Neural cell (in vitro differentiated cells): ENCODE measurements at regions not wholly inside any gene's neighbourhood (a gene's known extent, or its start where the extent isn't known, plus 50 kb on each side); places are given as distances from the start of the nearest gene placed in this dataset.

Experiments used
- H2AFZ ChIP-seq: fragments of 200-600, 300-800 bp; sonication (generic), shearing (Covaris generic); 2 replicates; pipeline ENCODE4 v1.6.0; 2014; ENCODE audit warnings: low read depth, mild to moderate bottlenecking, antibody characterized with exemption, low read length, moderate library complexity
- H3F3A ChIP-seq: fragments of 200-600 bp; shearing (Covaris generic); 2 replicates; pipeline ENCODE4 v1.6.1; 2016; ENCODE audit warnings: mild to moderate bottlenecking, moderate library complexity, mixed read lengths, antibody characterized with exemption, low read length; ENCODE audit not compliant: insufficient read depth, poor library complexity, severe bottlenecking
- H3K27ac ChIP-seq: fragments of 200-600, 300-800 bp; sonication (generic), shearing (Covaris generic); 2 replicates; pipeline ENCODE4 v1.5.1; 2014; ENCODE audit warnings: mild to moderate bottlenecking, low read length, moderate library complexity
- H3K27me3 ChIP-seq: fragments of 300-800, 200-600 bp; sonication (generic), shearing (Covaris generic); 2 replicates; pipeline ENCODE4 v1.6.0; 2014; ENCODE audit warnings: mild to moderate bottlenecking, low read depth, low read length, moderate library complexity; ENCODE audit not compliant: insufficient read depth
- H3K36me3 ChIP-seq: fragments of 300-800, 200-600 bp; sonication (generic), shearing (Covaris generic); 2 replicates; pipeline ENCODE4 v1.5.1; 2014; ENCODE audit warnings: mild to moderate bottlenecking, antibody characterized with exemption, low read length, moderate library complexity; ENCODE audit not compliant: insufficient read depth
- H3K4me2 ChIP-seq: fragments of 300-800, 200-600 bp; sonication (generic), shearing (Covaris generic); 2 replicates; pipeline ENCODE4 v1.6.0; 2014; ENCODE audit warnings: mild to moderate bottlenecking, low read length
- H3K4me3 ChIP-seq: fragments of 300-800, 200-600 bp; sonication (generic), shearing (Covaris generic); 2 replicates; pipeline ENCODE4 v1.5.1; 2014; ENCODE audit warnings: mild to moderate bottlenecking, low read length, moderate library complexity
- H3K79me2 ChIP-seq: fragments of 200-600 bp; shearing (Covaris generic); replicated peaks from 2 replicates; pipeline ENCODE4 v1.6.0; 2014; ENCODE audit warnings: mild to moderate bottlenecking, low read length, moderate library complexity; ENCODE audit not compliant: insufficient read depth
- H3K9ac ChIP-seq: fragments of 300-800, 200-600 bp; sonication (generic), shearing (Covaris generic); 2 replicates; pipeline ENCODE4 v1.6.1; 2016; ENCODE audit warnings: mild to moderate bottlenecking, low read length, mixed read lengths
- H3K9me2 ChIP-seq: fragments of 200-600 bp; shearing (Covaris generic); 2 replicates; pipeline ENCODE4 v1.6.1; 2016; ENCODE audit warnings: mild to moderate bottlenecking, low read length, mixed read lengths; ENCODE audit not compliant: insufficient read depth
- H3K9me3 ChIP-seq: fragments of 200-600, 300-800 bp; sonication (generic), shearing (Covaris generic); 2 replicates; pipeline ENCODE4 v1.6.1; 2016; ENCODE audit warnings: mild to moderate bottlenecking, mixed run types, low read length, moderate library complexity, mixed read lengths
- H4K20me1 ChIP-seq: fragments of 200-600 bp; shearing (Covaris generic); 2 replicates; pipeline ENCODE4 v1.6.1; 2016; ENCODE audit warnings: mild to moderate bottlenecking, mixed run types; ENCODE audit not compliant: insufficient read depth
- CTCF ChIP-seq: fragments of 450-650 bp; IDR thresholded peaks from 2 replicates; pipeline ENCODE4 v1.5.1; 2014; ENCODE audit warnings: antibody characterized with exemption, mild to moderate bottlenecking, moderate library complexity; ENCODE audit not compliant: poor library complexity, severe bottlenecking
- EP300 ChIP-seq: fragments of 450-650 bp; conservative IDR thresholded peaks from 2 replicates; pipeline ENCODE4 v1.6.1; 2014; ENCODE audit warnings: antibody characterized with exemption, mild to moderate bottlenecking, moderate library complexity; ENCODE audit not compliant: poor library complexity, severe bottlenecking
- EZH2 ChIP-seq: fragments of 200-600, 300-800 bp; shearing (Covaris generic), sonication (generic); IDR thresholded peaks from 2 replicates; pipeline ENCODE4 v1.6.1; 2014; ENCODE audit warnings: antibody characterized with exemption, low read length, borderline replicate concordance, mild to moderate bottlenecking; ENCODE audit not compliant: insufficient read depth, poor library complexity, severe bottlenecking
- MXI1 ChIP-seq: fragments of 450-650 bp; conservative IDR thresholded peaks from 2 replicates; pipeline ENCODE4 v1.6.1; 2014; ENCODE audit warnings: antibody characterized with exemption, mild to moderate bottlenecking; ENCODE audit not compliant: poor library complexity, severe bottlenecking
- POLR2AphosphoS5 ChIP-seq: IDR thresholded peaks from 2 replicates; pipeline ENCODE4 v1.6.1; 2012
- RAD21 ChIP-seq: fragments of 450-650 bp; conservative IDR thresholded peaks from 2 replicates; pipeline ENCODE4 v1.6.1; 2014; ENCODE audit warnings: antibody characterized with exemption, mild to moderate bottlenecking, moderate library complexity
- REST ChIP-seq: IDR thresholded peaks from 2 replicates; pipeline ENCODE4 v1.6.1; 2012; ENCODE audit warnings: borderline replicate concordance
- SMC3 ChIP-seq: fragments of 450-650 bp; conservative IDR thresholded peaks from 2 replicates; pipeline ENCODE4 v1.6.1; 2014; ENCODE audit warnings: antibody characterized with exemption, mild to moderate bottlenecking, moderate library complexity; ENCODE audit not compliant: poor library complexity
- TAF1 ChIP-seq: IDR thresholded peaks from 2 replicates; pipeline ENCODE4 v1.6.1; 2012; ENCODE audit warnings: low read depth

- Histone ChIP-seq H3K79me2 (no peaks in the 10 kb centered on the region), H3K4me2 (no peak overlapping the region), H2AFZ (no peak overlapping the region), H3F3A (no peaks in the 10 kb centered on the region), H3K9ac (no peak overlapping the region), H4K20me1 (no peaks in the 10 kb centered on the region), H3K9me3 (peaks cover 3% of the 10 kb centered on the region), H3K27me3 (no peaks in the 10 kb centered on the region), H3K36me3 (no peaks in the 10 kb centered on the region), H3K27ac (no peak overlapping the region), H3K4me3 (no peak overlapping the region), H3K9me2 (no peaks in the 10 kb centered on the region)
- no peak for TF ChIP-seq POLR2AphosphoS5
- TF ChIP-seq MXI1 = no peak
- no peak for TF ChIP-seq TAF1
These were observed 457.2 kb downstream of the AEBP2 start for GRCh38 chr12:19896534-19896933.

- Histone ChIP-seq H4K20me1 (no peaks in the 10 kb centered on the region), H3K4me2 (no peak overlapping the region), H2AFZ (no peak overlapping the region), H3K9me2 (no peaks in the 10 kb centered on the region), H3K9me3 (peaks cover 3% of the 10 kb centered on the region), H3K4me3 (no peak overlapping the region), H3K9ac (no peak overlapping the region), H3K27ac (no peak overlapping the region), H3K79me2 (no peaks in the 10 kb centered on the region), H3K27me3 (no peaks in the 10 kb centered on the region), H3K36me3 (no peaks in the 10 kb centered on the region), H3F3A (no peaks in the 10 kb centered on the region)
- TF ChIP-seq SMC3 (no peak), POLR2AphosphoS5 (no peak), EP300 (no peak), EZH2 (no peak), REST (no peak), TAF1 (no peak), MXI1 (no peak), RAD21 (no peak), CTCF (no peak)
These were observed 458.7 kb downstream of the AEBP2 start for GRCh38 chr12:19897900-19898408.

- no peaks in the 10 kb centered on the region for H3F3A ChIP-seq
- no peaks in the 10 kb centered on the region for H3K79me2 ChIP-seq
- TF ChIP-seq EP300 = no peak
- TF ChIP-seq EZH2 = no peak
- TF ChIP-seq SMC3 = no peak
- H2AFZ ChIP-seq = no peak overlapping the region
- peaks cover 3% of the 10 kb centered on the region for H3K9me3 ChIP-seq
- no peak overlapping the region for H3K27ac ChIP-seq
- no peaks in the 10 kb centered on the region for H3K36me3 ChIP-seq
- H3K9ac ChIP-seq = no peak overlapping the region
- no peaks in the 10 kb centered on the region for H4K20me1 ChIP-seq
- no peaks in the 10 kb centered on the region for H3K9me2 ChIP-seq
- no peak overlapping the region for H3K4me3 ChIP-seq
- H3K27me3 ChIP-seq = no peaks in the 10 kb centered on the region
- no peak overlapping the region for H3K4me2 ChIP-seq
These were observed 462.5 kb downstream of the AEBP2 start for GRCh38 chr12:19901841-19902240.
